ENCODE measurements at regions not wholly inside any gene's neighbourhood (a gene's known extent, or its start where the extent isn't known, plus 50 kb on each side); places are given as distances from the start of the nearest gene placed in this dataset.

- no peaks in the 10 kb centered on the region for H4K20me1 ChIP-seq (ENCODE audit: insufficient read depth, low read length, poor library complexity, severe bottlenecking)
- H3K4me1 ChIP-seq (ENCODE audit: insufficient read depth, low read length, poor library complexity, severe bottlenecking): no peaks in the 10 kb centered on the region
- TF ChIP-seq EZH2phosphoT487 (IDR thresholded peaks at IDR 0.05; ENCODE audit: borderline replicate concordance) (no peak), CTCF (conservative IDR thresholded peaks at IDR 0.05; ENCODE audit: low read length) (no peak)
- no peaks in the 10 kb centered on the region for H3K9me3 ChIP-seq (ENCODE audit: insufficient read depth, low read depth, low read length)
- H3K9ac ChIP-seq (ENCODE audit: low read depth, low read length, poor library complexity, severe bottlenecking): no peak overlapping the region
- no peaks in the 10 kb centered on the region for H3K9me2 ChIP-seq (replicated peaks; ENCODE audit: low read depth, low read length)
- no peak overlapping the region for H3K4me3 ChIP-seq (ENCODE audit: low read length, poor library complexity, severe bottlenecking)
- H3F3A ChIP-seq (ENCODE audit: low read depth): no peaks in the 10 kb centered on the region
- no peaks in the 10 kb centered on the region for H3K79me2 ChIP-seq (ENCODE audit: insufficient read depth, low read length)
- no peaks in the 10 kb centered on the region for H3K27me3 ChIP-seq (ENCODE audit: insufficient read depth, low read length, poor library complexity, severe bottlenecking)
- H3K4me2 ChIP-seq (ENCODE audit: low read depth, low read length, poor library complexity, severe bottlenecking): no peak overlapping the region
- H3K36me3 ChIP-seq (ENCODE audit: insufficient read depth, low read length): no peaks in the 10 kb centered on the region
- H2AFZ ChIP-seq (ENCODE audit: low read length): no peak overlapping the region
Measured at GRCh38 chr3:78161736-78162135, 1121.8 kb downstream of the ROBO2 start.

GRCh38 chr3:78163379-78163778 lies 1123.5 kb downstream of the ROBO2 start:
- no peaks in the 10 kb centered on the region for H3K27me3 ChIP-seq (ENCODE audit: insufficient read depth, low read length, poor library complexity, severe bottlenecking)
- no peak overlapping the region for H3K4me2 ChIP-seq (ENCODE audit: low read depth, low read length, poor library complexity, severe bottlenecking)
- H3K79me2 ChIP-seq (ENCODE audit: insufficient read depth, low read length): no peaks in the 10 kb centered on the region
- TF ChIP-seq EZH2phosphoT487 (IDR thresholded peaks at IDR 0.05; ENCODE audit: borderline replicate concordance): no peak
- no peak for TF ChIP-seq CTCF (conservative IDR thresholded peaks at IDR 0.05; ENCODE audit: low read length)
- H3K4me3 ChIP-seq (ENCODE audit: low read length, poor library complexity, severe bottlenecking): no peak overlapping the region
- H3K36me3 ChIP-seq (ENCODE audit: insufficient read depth, low read length): no peaks in the 10 kb centered on the region
- H4K20me1 ChIP-seq (ENCODE audit: insufficient read depth, low read length, poor library complexity, severe bottlenecking): no peaks in the 10 kb centered on the region
- H3K9me3 ChIP-seq (ENCODE audit: insufficient read depth, low read depth, low read length): no peaks in the 10 kb centered on the region
- no peaks in the 10 kb centered on the region for H3K9me2 ChIP-seq (replicated peaks; ENCODE audit: low read depth, low read length)
- H3K4me1 ChIP-seq (ENCODE audit: insufficient read depth, low read length, poor library complexity, severe bottlenecking): no peaks in the 10 kb centered on the region
- no peak overlapping the region for H3K9ac ChIP-seq (ENCODE audit: low read depth, low read length, poor library complexity, severe bottlenecking)
- H3F3A ChIP-seq (ENCODE audit: low read depth): no peaks in the 10 kb centered on the region
- no peak overlapping the region for H2AFZ ChIP-seq (ENCODE audit: low read length)

GRCh38 chr3:78165876-78166275 lies 1126.0 kb downstream of the ROBO2 start:
- Histone ChIP-seq H3K9me2 (replicated peaks; ENCODE audit: low read depth, low read length) (no peaks in the 10 kb centered on the region), H3K9ac (ENCODE audit: low read depth, low read length, poor library complexity, severe bottlenecking) (no peak overlapping the region), H3K27me3 (ENCODE audit: insufficient read depth, low read length, poor library complexity, severe bottlenecking) (no peaks in the 10 kb centered on the region), H3F3A (ENCODE audit: low read depth) (no peaks in the 10 kb centered on the region), H3K79me2 (ENCODE audit: insufficient read depth, low read length) (no peaks in the 10 kb centered on the region), H3K4me3 (ENCODE audit: low read length, poor library complexity, severe bottlenecking) (no peak overlapping the region), H4K20me1 (ENCODE audit: insufficient read depth, low read length, poor library complexity, severe bottlenecking) (no peaks in the 10 kb centered on the region), H3K9me3 (ENCODE audit: insufficient read depth, low read depth, low read length) (no peaks in the 10 kb centered on the region), H3K4me2 (ENCODE audit: low read depth, low read length, poor library complexity, severe bottlenecking) (no peak overlapping the region), H3K36me3 (ENCODE audit: insufficient read depth, low read length) (no peaks in the 10 kb centered on the region), H2AFZ (ENCODE audit: low read length) (no peak overlapping the region), H3K4me1 (ENCODE audit: insufficient read depth, low read length, poor library complexity, severe bottlenecking) (no peaks in the 10 kb centered on the region)
- TF ChIP-seq CTCF (conservative IDR thresholded peaks at IDR 0.05; ENCODE audit: low read length) (no peak), EZH2phosphoT487 (IDR thresholded peaks at IDR 0.05; ENCODE audit: borderline replicate concordance) (no peak)
